Liver (tissue), 8 donors: ENCODE measurements at regions not wholly inside any gene's neighbourhood (a gene's known extent, or its start where the extent isn't known, plus 50 kb on each side); places are given as distances from the start of the nearest gene placed in this dataset.

Experiments
- DNase-seq: peaks from one replicate; pipeline ENCODE4 v3.0.0-alpha.2; 2017; ENCODE audit warnings: low spot score
- H3K27ac ChIP-seq, 2 donors: one replicate each; pipeline ENCODE4 v1.7.0; 2013; ENCODE audit warnings: inconsistent platforms in 2 of 2, low read length in 2 of 2, control low read depth in 1 of 2, low read depth in 1 of 2, mild to moderate bottlenecking in 1 of 2
- H3K27me3 ChIP-seq, 4 donors: one replicate each; pipeline versions ENCODE4 v1.6.1 to v1.7.0; 2013; ENCODE audit warnings: low read length in 3 of 4, inconsistent platforms in 1 of 4, mild to moderate bottlenecking in 1 of 4, moderate library complexity in 1 of 4; ENCODE audit not compliant: control insufficient read depth in 4 of 4, insufficient read depth in 4 of 4
- H3K36me3 ChIP-seq, 4 donors: one replicate each; pipeline versions ENCODE4 v1.6.1 to v1.7.0; 2013; ENCODE audit warnings: low read length in 3 of 4, mild to moderate bottlenecking in 3 of 4, low read depth in 1 of 4, moderate library complexity in 1 of 4; ENCODE audit not compliant: control insufficient read depth in 4 of 4, insufficient read depth in 3 of 4
- H3K4me1 ChIP-seq, 4 donors: one replicate each; pipeline versions ENCODE4 v1.6.1 to v1.7.0; 2013; ENCODE audit warnings: low read length in 3 of 4, mild to moderate bottlenecking in 3 of 4, moderate library complexity in 1 of 4; ENCODE audit not compliant: control insufficient read depth in 4 of 4, insufficient read depth in 4 of 4
- H3K4me3 ChIP-seq, 3 donors: one replicate each; pipeline versions ENCODE4 v1.6.1 to v1.7.0; 2013; ENCODE audit warnings: low read length in 3 of 3, control low read depth in 1 of 3, low read depth in 1 of 3, mild to moderate bottlenecking in 1 of 3
- H3K9ac ChIP-seq, 2 donors: one replicate each; pipeline ENCODE4 v1.7.0; 2013; ENCODE audit warnings: low read length in 2 of 2, mild to moderate bottlenecking in 2 of 2, moderate library complexity in 2 of 2, control low read depth in 1 of 2, low read depth in 1 of 2
- H3K9me3 ChIP-seq, 4 donors: one replicate each; pipeline versions ENCODE4 v1.6.1 to v1.7.0; 2013; ENCODE audit warnings: low read length in 3 of 4; ENCODE audit not compliant: control insufficient read depth in 4 of 4
- EGR1 ChIP-seq, 2 donors: IDR thresholded peaks; 2 replicates each; pipeline ENCODE4 v1.6.1; 2016 to 2018; ENCODE audit warnings: antibody characterized with exemption in 2 of 2, low read depth in 2 of 2
- FOXA1 ChIP-seq: IDR thresholded peaks from 2 replicates; pipeline ENCODE4 v1.6.1; 2016; ENCODE audit warnings: antibody characterized with exemption
- FOXA2 ChIP-seq: IDR thresholded peaks from 2 replicates; pipeline ENCODE4 v1.6.1; 2016; ENCODE audit warnings: antibody characterized with exemption
- GABPA ChIP-seq, 2 donors: IDR thresholded peaks in 1 of 2; conservative IDR thresholded peaks in 1 of 2; 2 replicates each; pipeline ENCODE4 v1.6.1; 2016; ENCODE audit warnings: antibody characterized with exemption in 2 of 2, mild to moderate bottlenecking in 1 of 2, moderate library complexity in 1 of 2
- HNF4A ChIP-seq, 2 donors: conservative IDR thresholded peaks; 2 replicates each; pipeline ENCODE4 v1.6.1; 2016; ENCODE audit warnings: antibody characterized with exemption in 2 of 2, mild to moderate bottlenecking in 2 of 2
- HNF4G ChIP-seq: IDR thresholded peaks from 2 replicates; pipeline ENCODE4 v1.6.1; 2016; ENCODE audit warnings: antibody characterized with exemption
- JUND ChIP-seq, 2 donors: IDR thresholded peaks; 2 replicates each; pipeline ENCODE4 v1.6.1; 2016; ENCODE audit warnings: antibody characterized with exemption in 2 of 2
- NR2F2 ChIP-seq: IDR thresholded peaks from 2 replicates; pipeline ENCODE4 v1.6.1; 2016; ENCODE audit warnings: antibody characterized with exemption
- RAD21 ChIP-seq, 2 donors: IDR thresholded peaks; 2 replicates each; pipeline ENCODE4 v1.6.1; 2016; ENCODE audit warnings: antibody characterized with exemption in 2 of 2, mild to moderate bottlenecking in 2 of 2
- RXRA ChIP-seq, 2 donors: IDR thresholded peaks; 2 replicates each; pipeline ENCODE4 v1.6.1; 2017 to 2018; ENCODE audit warnings: antibody characterized with exemption in 2 of 2, mild to moderate bottlenecking in 1 of 2
- SP1 ChIP-seq: IDR thresholded peaks from 2 replicates; pipeline ENCODE4 v1.6.1; 2018; ENCODE audit warnings: antibody characterized with exemption, mild to moderate bottlenecking
- TAF1 ChIP-seq: conservative IDR thresholded peaks from 2 replicates; pipeline ENCODE4 v1.6.1; 2016; ENCODE audit warnings: antibody characterized with exemption, mild to moderate bottlenecking
- YY1 ChIP-seq: IDR thresholded peaks from 2 replicates; pipeline ENCODE4 v1.6.1; 2016; ENCODE audit warnings: antibody characterized with exemption, mild to moderate bottlenecking
- WGBS: extraction: QIAGEN DNeasy Blood & Tissue Kit; methylation state at CpG from one replicate; pipeline ENCODE4 v1.1.7; 2013; 5-methylcytosine and 5-hydroxymethylcytosine counted together
- TF ChIP-seq, protein P1 (sequence below): IDR thresholded peaks from 2 replicates; pipeline ENCODE4 v1.6.1; 2016; ENCODE audit warnings: antibody characterized with exemption
- TF ChIP-seq, protein P2 (sequence below): IDR thresholded peaks from 2 replicates; pipeline ENCODE4 v1.6.1; 2016; ENCODE audit warnings: antibody characterized with exemption
- TF ChIP-seq, protein P3 (sequence below): IDR thresholded peaks from 2 replicates; pipeline ENCODE4 v1.6.1; 2016; ENCODE audit warnings: antibody characterized with exemption
- TF ChIP-seq, protein P4 (sequence below): fragments of 150-350 bp; IDR thresholded peaks from 2 replicates; pipeline ENCODE4 v1.5.1; 2017; ENCODE audit warnings: improper control_type of control experiment, low read depth, low read length; ENCODE audit not compliant: missing input control
- TF ChIP-seq, protein P5 (sequence below): IDR thresholded peaks from 2 replicates; pipeline ENCODE4 v1.6.1; 2016; ENCODE audit warnings: antibody characterized with exemption, mild to moderate bottlenecking
- donor health status: healthy.
- donor health status: healthy.
- donor health status: healthy.
- donor health status: healthy.
- donor health status: healthy.

DNA sequence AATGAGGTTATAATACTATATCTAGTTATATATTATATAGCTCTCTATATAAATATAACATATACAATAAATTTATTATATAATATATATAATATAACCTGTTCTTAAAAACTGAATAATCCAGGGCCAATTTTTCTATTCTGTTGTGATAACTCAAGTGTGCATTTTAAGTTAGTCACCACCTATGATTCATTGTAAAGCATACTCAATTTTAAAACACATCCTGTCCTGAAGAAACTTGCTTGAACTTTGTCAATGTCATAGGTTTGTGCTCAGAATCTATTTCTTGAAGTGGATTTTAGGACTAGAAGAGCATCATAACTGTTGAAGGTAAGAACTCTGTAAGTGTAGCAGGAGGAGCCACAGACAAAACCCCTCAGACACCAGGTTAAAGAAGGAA is 1209.8 kb downstream of the REEP3 start:
- H3K36me3 ChIP-seq, result no peaks in the 10 kb centered on the region
- H3K27me3 ChIP-seq, result no peaks in the 10 kb centered on the region
- no peaks in the 10 kb centered on the region for H3K9me3 ChIP-seq
- no peak overlapping the region for H3K27ac ChIP-seq
- DNase-seq, result no peak
- H3K9ac ChIP-seq, result no peak overlapping the region
- H3K4me3 ChIP-seq, result no peak overlapping the region
- TF ChIP-seq, protein P1, sequence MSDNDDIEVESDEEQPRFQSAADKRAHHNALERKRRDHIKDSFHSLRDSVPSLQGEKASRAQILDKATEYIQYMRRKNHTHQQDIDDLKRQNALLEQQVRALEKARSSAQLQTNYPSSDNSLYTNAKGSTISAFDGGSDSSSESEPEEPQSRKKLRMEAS, result no peak
- TF ChIP-seq SP1 (no peak), TAF1 (no peak), NR2F2 (no peak), FOXA2 (no peak), HNF4A (conservative IDR thresholded peaks at IDR 0.05) (no peak), JUND (IDR thresholded peaks at IDR 0.05) (no peak), RXRA (IDR thresholded peaks at IDR 0.05) (no peak), GABPA (IDR thresholded peaks at IDR 0.05 in 1 of 2, conservative IDR thresholded peaks at IDR 0.05 in 1 of 2) (no peak), RAD21 (IDR thresholded peaks at IDR 0.05) (no peak), HNF4G (no peak), FOXA1 (no peak)
- TF ChIP-seq, protein P2, sequence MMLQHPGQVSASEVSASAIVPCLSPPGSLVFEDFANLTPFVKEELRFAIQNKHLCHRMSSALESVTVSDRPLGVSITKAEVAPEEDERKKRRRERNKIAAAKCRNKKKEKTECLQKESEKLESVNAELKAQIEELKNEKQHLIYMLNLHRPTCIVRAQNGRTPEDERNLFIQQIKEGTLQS, result no peak
- TF ChIP-seq, protein P3, sequence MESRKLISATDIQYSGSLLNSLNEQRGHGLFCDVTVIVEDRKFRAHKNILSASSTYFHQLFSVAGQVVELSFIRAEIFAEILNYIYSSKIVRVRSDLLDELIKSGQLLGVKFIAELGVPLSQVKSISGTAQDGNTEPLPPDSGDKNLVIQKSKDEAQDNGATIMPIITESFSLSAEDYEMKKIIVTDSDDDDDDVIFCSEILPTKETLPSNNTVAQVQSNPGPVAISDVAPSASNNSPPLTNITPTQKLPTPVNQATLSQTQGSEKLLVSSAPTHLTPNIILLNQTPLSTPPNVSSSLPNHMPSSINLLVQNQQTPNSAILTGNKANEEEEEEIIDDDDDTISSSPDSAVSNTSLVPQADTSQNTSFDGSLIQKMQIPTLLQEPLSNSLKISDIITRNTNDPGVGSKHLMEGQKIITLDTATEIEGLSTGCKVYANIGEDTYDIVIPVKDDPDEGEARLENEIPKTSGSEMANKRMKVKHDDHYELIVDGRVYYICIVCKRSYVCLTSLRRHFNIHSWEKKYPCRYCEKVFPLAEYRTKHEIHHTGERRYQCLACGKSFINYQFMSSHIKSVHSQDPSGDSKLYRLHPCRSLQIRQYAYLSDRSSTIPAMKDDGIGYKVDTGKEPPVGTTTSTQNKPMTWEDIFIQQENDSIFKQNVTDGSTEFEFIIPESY, result no peak
- peaks cover 0 to 3% (median 0%) of the 10 kb centered on the region in 4 donors for H3K4me1 ChIP-seq

DNA sequence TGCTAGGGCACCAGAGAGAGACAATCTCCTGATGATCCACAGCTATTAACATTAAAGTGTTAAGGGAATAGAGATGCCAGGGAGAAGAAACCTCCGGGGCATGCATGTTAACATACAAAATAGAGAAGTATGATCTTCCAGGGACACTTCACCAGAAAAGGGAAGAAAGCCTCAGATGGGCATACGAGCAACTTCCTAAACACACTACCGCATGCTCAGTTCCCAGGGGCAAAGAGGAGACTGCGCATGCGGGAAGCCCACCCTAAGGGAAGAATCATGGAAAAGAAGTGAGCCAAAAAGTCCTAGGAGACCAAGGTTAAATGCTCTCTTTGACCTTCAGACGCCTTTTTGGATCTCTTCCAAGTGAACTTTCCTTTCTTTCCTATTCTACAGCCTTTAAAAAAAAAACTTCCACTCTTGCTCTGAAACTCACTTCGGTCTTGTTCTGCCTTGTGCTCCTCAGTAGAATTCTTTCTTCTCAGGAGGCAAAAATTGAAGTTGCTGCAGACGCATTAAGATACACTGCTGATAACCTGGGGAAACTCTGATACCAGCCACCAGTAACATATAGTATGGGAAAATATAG is 1211.3 kb downstream of the REEP3 start:
- TF ChIP-seq SP1 (no peak), TAF1 (no peak), NR2F2 (no peak), FOXA1 (no peak), EGR1 (IDR thresholded peaks at IDR 0.05; ENCODE audit: low read depth in 2 of 2) (no peak), FOXA2 (no peak), RXRA (IDR thresholded peaks at IDR 0.05) (no peak), JUND (IDR thresholded peaks at IDR 0.05) (no peak), YY1 (no peak), HNF4A (conservative IDR thresholded peaks at IDR 0.05) (no peak), HNF4G (no peak), GABPA (IDR thresholded peaks at IDR 0.05 in 1 of 2, conservative IDR thresholded peaks at IDR 0.05 in 1 of 2) (no peak), RAD21 (IDR thresholded peaks at IDR 0.05) (no peak)
- TF ChIP-seq, protein P4, sequence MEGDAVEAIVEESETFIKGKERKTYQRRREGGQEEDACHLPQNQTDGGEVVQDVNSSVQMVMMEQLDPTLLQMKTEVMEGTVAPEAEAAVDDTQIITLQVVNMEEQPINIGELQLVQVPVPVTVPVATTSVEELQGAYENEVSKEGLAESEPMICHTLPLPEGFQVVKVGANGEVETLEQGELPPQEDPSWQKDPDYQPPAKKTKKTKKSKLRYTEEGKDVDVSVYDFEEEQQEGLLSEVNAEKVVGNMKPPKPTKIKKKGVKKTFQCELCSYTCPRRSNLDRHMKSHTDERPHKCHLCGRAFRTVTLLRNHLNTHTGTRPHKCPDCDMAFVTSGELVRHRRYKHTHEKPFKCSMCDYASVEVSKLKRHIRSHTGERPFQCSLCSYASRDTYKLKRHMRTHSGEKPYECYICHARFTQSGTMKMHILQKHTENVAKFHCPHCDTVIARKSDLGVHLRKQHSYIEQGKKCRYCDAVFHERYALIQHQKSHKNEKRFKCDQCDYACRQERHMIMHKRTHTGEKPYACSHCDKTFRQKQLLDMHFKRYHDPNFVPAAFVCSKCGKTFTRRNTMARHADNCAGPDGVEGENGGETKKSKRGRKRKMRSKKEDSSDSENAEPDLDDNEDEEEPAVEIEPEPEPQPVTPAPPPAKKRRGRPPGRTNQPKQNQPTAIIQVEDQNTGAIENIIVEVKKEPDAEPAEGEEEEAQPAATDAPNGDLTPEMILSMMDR, result no peak
- TF ChIP-seq, protein P2, result no peak
- TF ChIP-seq, protein P1, result no peak
- TF ChIP-seq, protein P3, result no peak
- TF ChIP-seq, protein P5, sequence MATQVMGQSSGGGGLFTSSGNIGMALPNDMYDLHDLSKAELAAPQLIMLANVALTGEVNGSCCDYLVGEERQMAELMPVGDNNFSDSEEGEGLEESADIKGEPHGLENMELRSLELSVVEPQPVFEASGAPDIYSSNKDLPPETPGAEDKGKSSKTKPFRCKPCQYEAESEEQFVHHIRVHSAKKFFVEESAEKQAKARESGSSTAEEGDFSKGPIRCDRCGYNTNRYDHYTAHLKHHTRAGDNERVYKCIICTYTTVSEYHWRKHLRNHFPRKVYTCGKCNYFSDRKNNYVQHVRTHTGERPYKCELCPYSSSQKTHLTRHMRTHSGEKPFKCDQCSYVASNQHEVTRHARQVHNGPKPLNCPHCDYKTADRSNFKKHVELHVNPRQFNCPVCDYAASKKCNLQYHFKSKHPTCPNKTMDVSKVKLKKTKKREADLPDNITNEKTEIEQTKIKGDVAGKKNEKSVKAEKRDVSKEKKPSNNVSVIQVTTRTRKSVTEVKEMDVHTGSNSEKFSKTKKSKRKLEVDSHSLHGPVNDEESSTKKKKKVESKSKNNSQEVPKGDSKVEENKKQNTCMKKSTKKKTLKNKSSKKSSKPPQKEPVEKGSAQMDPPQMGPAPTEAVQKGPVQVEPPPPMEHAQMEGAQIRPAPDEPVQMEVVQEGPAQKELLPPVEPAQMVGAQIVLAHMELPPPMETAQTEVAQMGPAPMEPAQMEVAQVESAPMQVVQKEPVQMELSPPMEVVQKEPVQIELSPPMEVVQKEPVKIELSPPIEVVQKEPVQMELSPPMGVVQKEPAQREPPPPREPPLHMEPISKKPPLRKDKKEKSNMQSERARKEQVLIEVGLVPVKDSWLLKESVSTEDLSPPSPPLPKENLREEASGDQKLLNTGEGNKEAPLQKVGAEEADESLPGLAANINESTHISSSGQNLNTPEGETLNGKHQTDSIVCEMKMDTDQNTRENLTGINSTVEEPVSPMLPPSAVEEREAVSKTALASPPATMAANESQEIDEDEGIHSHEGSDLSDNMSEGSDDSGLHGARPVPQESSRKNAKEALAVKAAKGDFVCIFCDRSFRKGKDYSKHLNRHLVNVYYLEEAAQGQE, result no peak
- 72% methylated on average over 8 of the region's 8 CpGs for WGBS
- H3K9ac ChIP-seq, result no peak overlapping the region
- no peaks in the 10 kb centered on the region for H3K27me3 ChIP-seq
- no peaks in the 10 kb centered on the region for H3K9me3 ChIP-seq
- DNase-seq, result no peak
- peaks cover 0 to 3% (median 0%) of the 10 kb centered on the region in 4 donors for H3K4me1 ChIP-seq
- H3K27ac ChIP-seq, result no peak overlapping the region
- no peak overlapping the region for H3K4me3 ChIP-seq
- no peaks in the 10 kb centered on the region for H3K36me3 ChIP-seq
